Neural progenitor cell (in vitro differentiated cells): ENCODE measurements at regions not wholly inside any gene's neighbourhood (a gene's known extent, or its start where the extent isn't known, plus 50 kb on each side); places are given as distances from the start of the nearest gene placed in this dataset.

Experiments used
- CTCF ChIP-seq: fragments of 200-600 bp; sonication (generic); IDR thresholded peaks from 2 replicates; pipeline ENCODE4 v1.5.1; 2017; ENCODE audit warnings: antibody characterized with exemption, mild to moderate bottlenecking
- EZH2 ChIP-seq: fragments of 200-600 bp; sonication (generic); IDR thresholded peaks from 2 replicates; pipeline ENCODE4 v1.6.1; 2017; ENCODE audit warnings: antibody characterized with exemption, mild to moderate bottlenecking, moderate library complexity
- EZH2phosphoT487 ChIP-seq: fragments of 200-600 bp; sonication (generic); IDR thresholded peaks from 2 replicates; pipeline ENCODE4 v1.6.1; 2017; ENCODE audit warnings: antibody characterized with exemption

- TF ChIP-seq CTCF = no peak
- TF ChIP-seq EZH2phosphoT487 = no peak
- TF ChIP-seq EZH2 = no peak
Measured at GRCh38 chr4:107389965-107390364, 330.1 kb downstream of the PAPSS1 start.
